ENCODE measurements at regions not wholly inside any gene's neighbourhood (a gene's known extent, or its start where the extent isn't known, plus 50 kb on each side); places are given as distances from the start of the nearest gene placed in this dataset.

GRCh38 chr2:78051480-78051879, 529.3 kb upstream of the LRRTM4 start:
- TF ChIP-seq CTCF (IDR thresholded peaks at IDR 0.05; ENCODE audit: low read depth, low read length, missing input control) (no peak), REST (IDR thresholded peaks at IDR 0.05) (no peak), YY1 (IDR thresholded peaks at IDR 0.05) (no peak), TAF1 (conservative IDR thresholded peaks at IDR 0.05) (no peak), EGR1 (IDR thresholded peaks at IDR 0.05; ENCODE audit: low read depth in 2 of 2) (no peak), HNF4A (conservative IDR thresholded peaks at IDR 0.05) (no peak), MAX (IDR thresholded peaks at IDR 0.05) (no peak), RAD21 (IDR thresholded peaks at IDR 0.05) (no peak), GABPA (IDR thresholded peaks at IDR 0.05 in 1 of 2, conservative IDR thresholded peaks at IDR 0.05 in 1 of 2) (no peak), JUND (IDR thresholded peaks at IDR 0.05) (no peak)
